GM23338 (cell line): ENCODE measurements at regions not wholly inside any gene's neighbourhood (a gene's known extent, or its start where the extent isn't known, plus 50 kb on each side); places are given as distances from the start of the nearest gene placed in this dataset.

Experiments
- CREB1 ChIP-seq: fragments of 250-450 bp; sonication (Bioruptor Pico); IDR thresholded peaks from 2 replicates; pipeline ENCODE4 v1.5.0; 2020; ENCODE audit warnings: low read depth, mild to moderate bottlenecking, moderate library complexity
- CTCF ChIP-seq, 2 experiments: fragments of 200-600 bp in 1 of 2; sonication (generic) in 1 of 2; conservative IDR thresholded peaks; 2 replicates each; pipeline versions ENCODE4 v1.5.1 to v1.6.1; 2016 to 2017; ENCODE audit warnings: antibody characterized with exemption in 2 of 2, low read depth in 2 of 2, mild to moderate bottlenecking in 2 of 2, moderate library complexity in 1 of 2
- EZH2 ChIP-seq: fragments of 200-600 bp; sonication (generic); IDR thresholded peaks from one replicate; pipeline ENCODE4 v1.8.0; 2017; ENCODE audit warnings: antibody characterized with exemption, mild to moderate bottlenecking, low read depth; ENCODE audit not compliant: unreplicated experiment
- EZH2phosphoT487 ChIP-seq: fragments of 200-600 bp; sonication (generic); IDR thresholded peaks from one replicate; pipeline ENCODE4 v1.8.1; 2018; ENCODE audit warnings: antibody characterized with exemption; ENCODE audit not compliant: unreplicated experiment
- POLR2AphosphoS5 ChIP-seq: IDR thresholded peaks from 2 replicates; pipeline ENCODE4 v1.6.1; 2016; ENCODE audit warnings: antibody characterized with exemption, low read depth

DNA sequence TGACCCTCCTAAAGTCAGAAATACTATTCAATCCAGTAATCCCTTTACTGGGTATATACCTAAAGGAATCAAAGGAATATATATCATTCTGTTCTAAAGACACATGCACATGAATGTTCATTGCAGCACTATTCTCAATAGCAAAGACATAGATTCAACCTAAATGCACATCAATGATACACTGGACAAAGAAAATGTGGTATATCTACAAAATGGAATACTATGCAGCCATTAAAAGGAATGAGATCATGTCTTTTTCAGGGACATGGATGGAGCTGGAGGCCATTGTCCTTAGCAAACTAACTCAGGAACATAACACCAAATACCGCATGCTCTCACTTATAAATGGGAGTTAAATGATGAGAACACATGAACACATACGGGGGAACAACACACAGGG, 306.0 kb upstream of the EPHA5 start:
- TF ChIP-seq CTCF (conservative IDR thresholded peaks at IDR 0.05; ENCODE audit: low read depth in 2 of 2) (no peak), POLR2AphosphoS5 (no peak), EZH2phosphoT487 (no peak), CREB1 (no peak), EZH2 (no peak)
